ENCODE measurements at regions not wholly inside any gene's neighbourhood (a gene's known extent, or its start where the extent isn't known, plus 50 kb on each side); places are given as distances from the start of the nearest gene placed in this dataset.
"Not testable (repeated sequence)": the region's sequence is repeated elsewhere in the genome, so short reads cannot be mapped to it uniquely, and the experiment has no call there.

DNA sequence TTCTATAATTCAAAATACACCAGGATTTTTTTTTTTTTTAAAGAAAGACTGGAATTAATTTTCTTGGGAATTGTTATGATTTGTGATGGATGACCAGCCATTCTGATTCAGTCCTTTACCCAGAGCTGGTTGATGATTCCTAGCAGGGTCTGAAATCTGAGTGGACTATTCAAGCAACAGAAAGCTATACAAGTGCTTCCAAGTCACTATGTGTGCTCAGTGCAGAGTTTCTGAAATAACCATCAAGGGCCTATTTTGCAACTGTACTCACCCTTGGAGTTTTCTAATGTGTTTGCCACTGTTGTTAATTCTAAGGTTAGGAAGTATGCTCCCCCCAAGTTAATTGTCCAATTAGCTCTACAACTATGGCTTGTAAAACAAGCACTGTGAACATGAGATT lies 137.7 kb upstream of the RAPGEF2 start:
- Mint-ChIP-seq H3K4me1 (ENCODE audit: unreplicated experiment) (peaks cover 25% of the 10 kb centered on the region), H3K27ac (ENCODE audit: unreplicated experiment) (no peak overlapping the region), H3K9me3 (ENCODE audit: unreplicated experiment) (no peaks in the 10 kb centered on the region), H3K36me3 (ENCODE audit: unreplicated experiment) (no peaks in the 10 kb centered on the region), H3K4me3 (ENCODE audit: unreplicated experiment) (no peak overlapping the region), H3K27me3 (ENCODE audit: unreplicated experiment) (no peaks in the 10 kb centered on the region)
- TF ChIP-seq, protein P1, sequence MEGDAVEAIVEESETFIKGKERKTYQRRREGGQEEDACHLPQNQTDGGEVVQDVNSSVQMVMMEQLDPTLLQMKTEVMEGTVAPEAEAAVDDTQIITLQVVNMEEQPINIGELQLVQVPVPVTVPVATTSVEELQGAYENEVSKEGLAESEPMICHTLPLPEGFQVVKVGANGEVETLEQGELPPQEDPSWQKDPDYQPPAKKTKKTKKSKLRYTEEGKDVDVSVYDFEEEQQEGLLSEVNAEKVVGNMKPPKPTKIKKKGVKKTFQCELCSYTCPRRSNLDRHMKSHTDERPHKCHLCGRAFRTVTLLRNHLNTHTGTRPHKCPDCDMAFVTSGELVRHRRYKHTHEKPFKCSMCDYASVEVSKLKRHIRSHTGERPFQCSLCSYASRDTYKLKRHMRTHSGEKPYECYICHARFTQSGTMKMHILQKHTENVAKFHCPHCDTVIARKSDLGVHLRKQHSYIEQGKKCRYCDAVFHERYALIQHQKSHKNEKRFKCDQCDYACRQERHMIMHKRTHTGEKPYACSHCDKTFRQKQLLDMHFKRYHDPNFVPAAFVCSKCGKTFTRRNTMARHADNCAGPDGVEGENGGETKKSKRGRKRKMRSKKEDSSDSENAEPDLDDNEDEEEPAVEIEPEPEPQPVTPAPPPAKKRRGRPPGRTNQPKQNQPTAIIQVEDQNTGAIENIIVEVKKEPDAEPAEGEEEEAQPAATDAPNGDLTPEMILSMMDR (IDR thresholded peaks at IDR 0.05): no peak
- no peak for DNase-seq (ENCODE audit: extremely low spot score, unreplicated experiment)

DNA sequence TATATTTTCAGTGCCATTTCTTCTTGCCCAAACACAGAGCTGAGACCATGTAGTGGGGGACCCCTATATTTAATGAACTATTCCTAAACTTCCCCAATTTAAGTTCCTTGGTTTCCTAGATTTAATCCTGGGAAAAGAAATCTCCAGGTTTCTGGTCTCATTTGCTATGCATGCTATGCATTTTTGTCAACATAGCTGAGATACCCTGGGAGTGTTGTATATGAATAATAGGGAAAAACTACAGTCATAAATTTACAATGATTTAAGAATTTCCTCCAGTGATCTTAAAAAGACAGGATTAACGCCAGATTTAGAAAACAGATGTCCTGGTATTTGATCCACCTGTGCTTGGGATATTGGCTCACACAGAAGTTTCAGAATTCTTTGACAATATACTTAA lies 136.8 kb upstream of the RAPGEF2 start:
- Mint-ChIP-seq H3K27me3 (ENCODE audit: unreplicated experiment) (no peaks in the 10 kb centered on the region), H3K27ac (ENCODE audit: unreplicated experiment) (no peak overlapping the region), H3K36me3 (ENCODE audit: unreplicated experiment) (no peaks in the 10 kb centered on the region), H3K4me3 (ENCODE audit: unreplicated experiment) (no peak overlapping the region), H3K4me1 (ENCODE audit: unreplicated experiment) (peaks cover 25% of the 10 kb centered on the region), H3K9me3 (ENCODE audit: unreplicated experiment) (no peaks in the 10 kb centered on the region)
- DNase-seq (ENCODE audit: extremely low spot score, unreplicated experiment): no peak
- TF ChIP-seq, protein P1 (IDR thresholded peaks at IDR 0.05): no peak

DNA sequence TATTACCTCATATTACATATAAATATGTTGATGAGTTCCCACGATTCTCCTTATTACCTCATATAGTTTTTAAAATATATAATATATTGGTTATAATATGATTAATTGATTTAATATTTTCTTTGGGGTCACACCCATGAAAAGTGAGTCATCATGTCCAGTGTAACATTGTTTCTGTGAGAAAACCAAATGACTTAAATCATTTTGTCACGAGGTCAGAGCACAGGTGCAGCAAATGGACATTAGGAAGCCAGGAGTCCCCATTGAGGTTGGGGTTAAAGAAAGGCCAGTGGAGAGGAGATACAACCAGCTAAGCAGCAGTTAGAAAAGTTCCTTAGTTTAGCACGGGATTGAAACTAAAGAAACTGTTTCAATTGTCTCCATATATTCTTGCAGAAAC lies 133.9 kb upstream of the RAPGEF2 start:
- H3K36me3 Mint-ChIP-seq (ENCODE audit: unreplicated experiment): no peaks in the 10 kb centered on the region
- TF ChIP-seq, protein P1 (IDR thresholded peaks at IDR 0.05): no peak
- no peak overlapping the region for H3K27ac Mint-ChIP-seq (ENCODE audit: unreplicated experiment)
- no peak overlapping the region for H3K4me3 Mint-ChIP-seq (ENCODE audit: unreplicated experiment)
- H3K27me3 Mint-ChIP-seq (ENCODE audit: unreplicated experiment): no peaks in the 10 kb centered on the region
- H3K4me1 Mint-ChIP-seq (ENCODE audit: unreplicated experiment): peaks cover 12% of the 10 kb centered on the region
- no peaks in the 10 kb centered on the region for H3K9me3 Mint-ChIP-seq (ENCODE audit: unreplicated experiment)
- DNase-seq (ENCODE audit: extremely low spot score, unreplicated experiment): no peak

DNA sequence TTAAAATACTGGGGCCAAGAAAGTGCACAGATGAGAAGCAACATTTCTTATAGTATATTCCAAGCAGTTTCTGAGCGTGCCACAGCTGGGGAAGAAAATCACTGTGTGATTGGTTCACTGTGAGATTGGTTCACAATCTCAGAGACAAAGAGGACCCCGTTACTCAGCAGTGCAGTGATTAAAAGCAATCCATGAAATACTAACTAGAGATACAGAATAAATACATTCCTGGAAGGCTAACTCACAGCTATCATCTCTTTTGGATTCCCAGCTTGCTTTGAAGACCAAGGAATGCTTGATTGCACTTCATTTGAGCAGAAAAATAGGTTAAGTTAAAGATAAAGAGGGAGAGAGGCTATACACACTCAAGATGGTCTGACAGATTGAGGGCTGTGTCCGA lies 132.1 kb upstream of the RAPGEF2 start:
- no peak for DNase-seq (ENCODE audit: extremely low spot score, unreplicated experiment)
- Mint-ChIP-seq H3K4me3 (ENCODE audit: unreplicated experiment) (no peak overlapping the region), H3K9me3 (ENCODE audit: unreplicated experiment) (no peaks in the 10 kb centered on the region), H3K4me1 (ENCODE audit: unreplicated experiment) (peaks cover 6% of the 10 kb centered on the region), H3K27me3 (ENCODE audit: unreplicated experiment) (no peaks in the 10 kb centered on the region), H3K36me3 (ENCODE audit: unreplicated experiment) (no peaks in the 10 kb centered on the region), H3K27ac (ENCODE audit: unreplicated experiment) (no peak overlapping the region)
- TF ChIP-seq, protein P1 (IDR thresholded peaks at IDR 0.05): no peak

DNA sequence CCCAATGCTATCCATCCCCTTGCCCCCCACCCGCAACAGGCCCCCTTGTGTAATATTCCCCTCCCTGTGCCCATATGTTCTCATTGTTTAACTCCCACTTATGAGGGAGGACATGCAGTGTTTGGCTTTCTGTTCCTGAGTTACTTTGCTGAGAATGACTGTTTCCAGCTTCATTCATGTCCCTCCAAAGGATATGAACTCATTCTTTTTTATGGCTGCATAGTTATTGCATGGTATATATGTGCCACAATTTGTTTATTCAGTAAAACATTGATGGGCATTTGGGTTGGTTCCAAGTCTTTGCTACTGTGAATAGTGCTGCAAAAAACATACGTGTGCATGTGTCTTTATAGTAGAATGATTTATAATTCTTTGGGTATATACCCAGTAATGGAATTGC lies 128.4 kb upstream of the RAPGEF2 start:
- H3K27me3 Mint-ChIP-seq (ENCODE audit: unreplicated experiment); H3K4me1 Mint-ChIP-seq (ENCODE audit: unreplicated experiment); H3K9me3 Mint-ChIP-seq (ENCODE audit: unreplicated experiment); H3K27ac Mint-ChIP-seq (ENCODE audit: unreplicated experiment); H3K4me3 Mint-ChIP-seq (ENCODE audit: unreplicated experiment); DNase-seq (ENCODE audit: extremely low spot score, unreplicated experiment); H3K36me3 Mint-ChIP-seq (ENCODE audit: unreplicated experiment): not testable (repeated sequence)

DNA sequence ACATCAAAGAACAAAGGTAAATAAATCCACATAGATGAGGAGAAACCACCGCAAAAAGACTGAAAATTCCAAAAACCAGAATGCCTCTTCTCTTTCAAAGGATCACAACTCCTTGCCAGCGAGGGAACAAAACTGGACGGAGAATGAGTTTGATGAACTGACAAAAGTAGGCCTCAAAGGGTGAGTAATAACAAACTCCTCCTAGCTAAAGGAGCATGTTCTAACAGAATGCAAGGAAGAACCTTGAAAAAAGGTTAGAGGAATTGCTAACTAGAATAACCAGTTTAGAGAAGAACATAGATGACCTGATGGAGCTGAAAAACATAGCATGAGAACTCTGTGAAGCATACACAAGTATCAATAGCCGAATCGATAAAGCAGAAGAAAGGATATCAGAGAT lies 122.2 kb upstream of the RAPGEF2 start:
- H3K27ac Mint-ChIP-seq (ENCODE audit: unreplicated experiment); DNase-seq (ENCODE audit: extremely low spot score, unreplicated experiment); H3K27me3 Mint-ChIP-seq (ENCODE audit: unreplicated experiment); H3K4me1 Mint-ChIP-seq (ENCODE audit: unreplicated experiment); H3K4me3 Mint-ChIP-seq (ENCODE audit: unreplicated experiment): not testable (repeated sequence)
- Mint-ChIP-seq H3K9me3 (ENCODE audit: unreplicated experiment) (peaks cover 24% of the 10 kb centered on the region), H3K36me3 (ENCODE audit: unreplicated experiment) (peaks cover 13% of the 10 kb centered on the region)

All from osteocyte (in vitro differentiated cells).